Femur (tissue), 1 donor: ENCODE measurements at regions not wholly inside any gene's neighbourhood (a gene's known extent, or its start where the extent isn't known, plus 50 kb on each side); places are given as distances from the start of the nearest gene placed in this dataset.

Experiments used
- DNase-seq: peaks from one replicate; pipeline ENCODE4 v3.0.0-alpha.2; 2017

- DNase-seq: no peak
These were observed 1093.4 kb downstream of the ADGRL3 start for GRCh38 chr4:62293551-62293950.

DNA sequence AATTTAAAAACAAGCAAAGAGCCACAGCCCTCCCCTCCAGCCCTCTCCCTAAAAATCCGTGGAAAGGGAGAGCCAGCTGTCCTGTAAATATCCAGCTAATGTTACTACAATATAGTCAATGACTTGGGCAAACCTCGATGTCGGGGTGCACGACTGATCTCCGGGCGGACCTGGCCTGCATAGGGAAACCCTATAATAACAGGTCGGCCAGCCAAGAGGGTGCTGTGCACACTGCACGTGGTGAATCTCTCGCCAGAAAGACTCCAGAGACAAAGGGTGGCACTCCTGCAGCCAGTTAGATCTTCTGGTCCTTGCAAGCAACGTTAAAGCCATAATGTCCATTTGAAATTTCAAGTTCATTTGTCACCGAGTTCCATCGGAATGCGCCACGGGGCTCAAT is 1092.8 kb downstream of the ADGRL3 start:
- no peak for DNase-seq

- DNase-seq: no peak
These were observed 1088.8 kb downstream of the ADGRL3 start for GRCh38 chr4:62288808-62289541.

DNA sequence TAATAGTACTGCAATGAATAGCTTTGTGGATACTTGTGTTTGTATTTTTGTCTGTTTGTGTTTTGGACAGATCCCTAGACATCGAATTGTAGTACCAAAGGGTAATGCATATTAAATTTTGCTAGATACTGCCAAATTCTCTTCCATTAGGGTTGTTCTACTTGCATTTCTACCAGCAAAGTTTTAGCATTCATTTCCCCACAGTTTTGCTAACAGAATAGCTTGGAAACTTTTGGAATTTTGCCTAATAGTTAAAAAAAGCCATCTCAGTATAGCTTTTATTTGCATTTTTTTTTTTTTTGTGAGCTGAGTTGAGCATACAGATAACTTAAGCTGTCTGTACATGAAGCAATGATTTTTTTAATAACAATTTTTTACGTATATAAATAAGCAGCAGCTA is 1084.9 kb downstream of the ADGRL3 start:
- DNase-seq: no peak

- no peak for DNase-seq
These were observed 1079.6 kb downstream of the ADGRL3 start for GRCh38 chr4:62279689-62280088.

DNA sequence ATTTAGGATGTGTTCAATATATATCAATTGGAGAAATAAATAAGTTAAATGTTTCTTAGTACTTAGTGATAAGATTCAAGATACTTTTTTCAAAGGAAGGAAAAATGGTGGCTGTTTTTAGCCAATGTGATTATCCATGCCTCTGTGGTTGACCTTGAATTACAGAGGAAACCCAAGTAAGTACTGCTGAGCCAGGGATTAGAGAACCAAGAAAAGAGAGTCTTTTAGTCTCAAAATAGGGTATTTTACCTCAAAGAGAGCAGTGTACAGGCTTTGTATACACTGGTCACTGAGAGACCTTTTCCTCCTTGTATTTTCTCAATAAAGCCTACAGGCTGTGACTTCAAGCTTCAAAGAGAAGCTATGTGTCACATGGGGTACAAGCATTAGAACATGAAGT is 1075.3 kb downstream of the ADGRL3 start:
- no peak for DNase-seq

- DNase-seq: no peak
These were observed 1074.7 kb downstream of the ADGRL3 start for GRCh38 chr4:62274782-62275181.

DNA sequence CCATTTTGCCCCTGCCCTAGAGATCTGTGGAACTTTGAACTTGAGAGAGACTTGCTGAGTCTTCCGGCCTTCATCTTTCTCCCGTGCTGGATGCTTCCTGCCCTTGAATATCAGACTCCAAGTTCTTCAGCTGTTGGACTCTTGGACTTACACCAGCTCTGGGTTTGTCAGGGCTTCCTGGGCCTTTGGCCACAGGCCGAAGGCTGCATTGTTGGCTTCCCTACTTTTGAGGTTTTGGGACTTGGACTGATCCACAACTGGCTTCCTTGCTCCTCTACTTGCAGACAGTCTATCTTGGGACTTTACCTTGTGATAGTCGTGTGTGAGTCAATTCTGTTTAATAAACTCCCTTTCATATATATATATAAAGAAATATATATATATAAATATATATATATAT is 1071.0 kb downstream of the ADGRL3 start:
- no peak for DNase-seq

DNA sequence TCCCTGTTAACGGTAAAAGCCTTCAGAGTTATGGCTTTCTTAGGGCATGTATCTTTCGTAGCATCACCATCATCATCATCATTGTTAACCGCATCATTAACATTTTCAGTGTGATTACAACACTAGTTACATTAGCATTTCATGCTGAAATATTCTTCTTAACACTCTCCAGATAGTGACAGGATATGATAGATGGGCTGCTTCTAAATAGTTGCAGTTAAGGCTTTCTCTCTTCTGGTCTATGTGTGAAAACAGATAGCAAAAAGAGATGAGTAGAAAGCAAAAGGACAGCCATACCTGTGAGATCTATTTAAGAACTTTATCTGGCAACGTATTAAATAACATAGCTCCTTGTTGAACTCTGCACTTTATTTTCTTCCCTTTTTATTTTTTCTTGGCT is 1069.8 kb downstream of the ADGRL3 start:
- DNase-seq: no peak

DNA sequence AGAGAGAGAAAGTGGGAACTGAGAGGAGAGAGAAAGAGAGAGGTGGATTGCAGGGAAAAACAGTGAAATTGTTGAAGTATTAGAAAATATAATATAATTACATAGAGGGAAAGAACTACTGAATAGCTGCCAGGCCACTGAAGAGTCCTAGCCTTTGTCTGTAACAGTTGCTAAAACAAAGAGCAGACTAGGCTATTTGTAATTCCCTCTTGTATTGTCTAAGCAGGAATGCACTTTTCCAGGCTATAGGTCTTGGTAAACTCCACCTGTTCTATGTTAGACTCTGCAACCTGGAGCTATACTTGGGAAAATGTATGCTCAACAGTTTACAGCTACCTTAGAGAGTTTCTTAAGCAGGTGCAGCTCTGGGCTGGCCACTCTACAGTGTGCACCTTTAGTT is 1063.3 kb downstream of the ADGRL3 start:
- no peak for DNase-seq

DNA sequence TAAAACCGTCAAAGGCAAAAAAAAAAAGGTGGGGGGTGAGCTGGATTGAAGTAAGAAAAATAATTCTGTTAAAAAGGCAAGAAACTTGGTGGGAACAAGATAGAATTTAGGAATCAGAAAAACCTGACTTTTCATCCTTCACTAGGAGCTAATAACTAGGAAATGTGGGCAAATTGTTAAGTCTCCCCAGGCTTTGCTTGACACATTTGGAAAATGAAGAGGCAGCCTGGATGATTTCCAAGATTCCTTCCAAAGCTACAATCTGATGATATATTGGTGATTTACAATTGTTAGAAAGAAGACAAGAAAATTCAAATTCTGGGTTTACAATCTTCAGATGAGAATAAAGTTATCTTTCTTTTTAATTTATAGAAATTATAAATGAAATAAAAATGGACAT is 1062.5 kb downstream of the ADGRL3 start:
- DNase-seq: no peak

DNA sequence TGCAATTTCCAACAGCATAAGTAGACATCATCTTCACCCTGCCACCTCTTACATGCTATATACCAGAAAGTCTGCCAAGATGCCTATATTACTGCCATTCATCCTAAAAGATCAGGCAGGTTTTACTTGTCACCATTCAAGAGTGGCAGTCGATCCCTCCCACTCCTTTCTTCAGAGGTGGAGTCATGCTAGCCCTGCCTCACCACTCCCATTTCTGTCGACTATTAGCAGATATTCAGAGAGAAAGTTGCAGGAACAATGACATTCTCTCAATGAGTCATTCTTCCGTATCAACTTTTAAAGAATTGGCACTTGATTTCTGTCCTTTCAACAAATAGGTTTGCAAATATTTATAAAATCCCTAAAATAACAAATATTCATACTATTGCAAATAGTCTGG is 1060.1 kb downstream of the ADGRL3 start:
- DNase-seq: no peak

DNA sequence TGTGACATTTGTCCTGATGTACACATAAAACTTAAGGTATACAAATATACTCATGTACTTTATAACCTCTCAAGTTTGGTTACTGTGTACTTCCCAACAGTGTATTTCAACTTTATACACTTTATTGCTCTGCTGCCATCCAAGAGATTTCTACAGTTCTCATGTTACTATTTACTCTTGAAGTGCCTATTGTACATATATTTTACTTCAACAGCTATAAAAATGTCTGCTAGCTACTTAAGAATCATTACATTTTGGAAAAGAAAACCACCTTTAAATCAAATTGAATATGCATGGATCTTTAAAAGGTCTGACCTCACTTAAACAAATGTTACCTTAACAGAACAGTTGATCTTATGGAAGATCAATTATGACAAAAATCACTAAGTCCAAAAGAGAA is 1056.4 kb downstream of the ADGRL3 start:
- DNase-seq: no peak

DNA sequence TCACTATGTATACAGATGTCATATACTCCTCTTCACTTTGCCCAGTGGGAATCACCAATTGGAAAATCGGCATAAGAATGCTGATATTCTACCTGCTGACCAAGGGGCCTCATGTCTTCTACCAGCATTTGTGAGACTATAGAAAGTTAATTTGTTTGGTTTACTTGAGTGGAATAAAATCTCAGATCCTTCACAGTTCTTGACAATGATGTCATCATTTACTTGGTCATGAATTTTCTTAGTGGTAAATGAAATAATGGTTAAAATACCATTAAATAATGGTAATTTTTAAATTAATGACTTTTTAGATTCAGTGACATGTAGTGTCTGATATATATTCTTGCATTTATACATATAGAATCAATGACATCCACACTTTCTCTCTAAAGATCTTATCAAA is 1052.6 kb downstream of the ADGRL3 start:
- DNase-seq: no peak

DNA sequence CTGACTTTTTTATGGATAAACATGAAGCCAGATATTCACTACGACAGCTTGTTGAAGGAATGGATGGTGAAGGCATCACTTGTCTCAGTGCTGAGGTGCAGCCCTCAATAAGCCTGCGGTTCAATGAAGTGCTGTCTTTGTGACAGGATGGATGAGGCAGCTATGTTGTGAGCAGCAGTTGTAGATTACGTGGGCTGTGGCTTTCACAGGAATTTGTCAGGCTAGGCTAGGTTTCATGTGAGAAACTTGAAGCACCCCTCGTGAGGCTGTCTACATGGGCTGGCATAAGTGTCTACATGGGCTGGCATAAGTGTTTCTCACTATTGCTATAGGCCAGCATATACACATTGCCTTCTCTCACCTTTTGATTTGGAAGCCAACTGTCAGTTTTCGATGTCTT is 1050.0 kb downstream of the ADGRL3 start:
- no peak for DNase-seq

GRCh38 chr4:62243895-62244294 is 1043.8 kb downstream of the ADGRL3 start:
- no peak for DNase-seq

GRCh38 chr4:62235911-62236310 is 1035.8 kb downstream of the ADGRL3 start:
- peak; percentile 15 for DNase-seq

- no peak for DNase-seq
These were observed 1032.7 kb downstream of the ADGRL3 start for GRCh38 chr4:62232814-62233213.

GRCh38 chr4:62231994-62232393 is 1031.9 kb downstream of the ADGRL3 start:
- no peak for DNase-seq

DNA sequence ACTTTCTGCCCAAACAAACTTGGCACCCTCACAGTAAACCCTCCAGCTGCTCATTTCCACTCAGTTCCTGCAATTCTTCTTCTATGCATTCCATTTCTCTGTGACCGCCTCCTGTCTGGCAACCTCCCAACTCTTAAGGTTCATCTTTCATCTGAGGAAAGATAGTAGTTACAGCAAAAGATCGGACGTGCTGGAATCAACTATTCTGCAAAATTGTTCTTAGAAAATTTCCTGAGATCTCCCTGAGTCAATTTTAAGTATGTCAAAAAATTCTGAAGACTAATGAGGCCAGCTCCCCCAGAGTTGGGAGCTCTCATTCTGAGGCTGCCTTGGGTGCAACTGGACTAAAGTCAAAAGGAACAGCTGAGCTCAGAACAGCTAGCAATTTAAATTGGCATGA is 1026.0 kb downstream of the ADGRL3 start:
- DNase-seq: peak; percentile 41

GRCh38 chr4:62222121-62222520 is 1022.0 kb downstream of the ADGRL3 start:
- DNase-seq: no peak

DNA sequence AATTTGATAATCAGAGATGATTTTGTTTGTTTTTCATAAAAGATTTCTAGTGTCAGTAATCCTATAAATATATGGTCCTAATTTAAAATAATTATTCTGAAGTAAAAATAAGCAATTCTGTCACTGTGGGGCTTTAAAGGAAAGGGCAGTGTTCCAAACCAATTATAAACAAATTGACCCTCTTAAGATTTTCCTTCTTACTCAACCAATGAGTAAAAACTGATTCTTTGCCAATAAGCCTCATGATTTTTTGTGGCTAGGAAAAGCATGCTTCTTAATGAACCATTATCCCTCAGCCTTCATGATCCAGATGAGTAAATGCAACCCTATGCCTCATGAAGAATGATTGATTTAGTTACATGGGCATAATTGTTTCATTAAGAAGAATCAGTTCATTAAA is 1010.4 kb downstream of the ADGRL3 start:
- DNase-seq: no peak

GRCh38 chr4:62209757-62210485 is 1009.8 kb downstream of the ADGRL3 start:
- DNase-seq: no peak

DNA sequence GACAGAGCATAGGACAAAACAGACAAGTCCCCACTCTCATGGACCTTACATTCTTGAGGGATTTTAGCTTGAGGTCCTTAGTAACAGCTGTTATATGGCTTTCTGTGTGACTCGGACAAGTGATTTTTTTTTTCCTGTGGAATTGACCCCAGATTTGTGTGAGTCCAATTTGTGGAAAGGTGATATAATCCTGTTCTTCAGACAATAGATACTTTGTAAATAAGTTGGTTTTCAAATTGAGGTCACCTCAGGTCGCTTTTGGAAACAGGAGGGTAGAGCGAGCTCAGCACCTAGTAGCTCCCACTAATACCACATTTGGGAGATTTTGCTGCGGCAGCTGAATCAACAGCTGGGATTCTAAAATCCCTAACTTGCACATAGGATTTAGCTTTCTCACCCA is 1008.8 kb downstream of the ADGRL3 start:
- no peak for DNase-seq

DNA sequence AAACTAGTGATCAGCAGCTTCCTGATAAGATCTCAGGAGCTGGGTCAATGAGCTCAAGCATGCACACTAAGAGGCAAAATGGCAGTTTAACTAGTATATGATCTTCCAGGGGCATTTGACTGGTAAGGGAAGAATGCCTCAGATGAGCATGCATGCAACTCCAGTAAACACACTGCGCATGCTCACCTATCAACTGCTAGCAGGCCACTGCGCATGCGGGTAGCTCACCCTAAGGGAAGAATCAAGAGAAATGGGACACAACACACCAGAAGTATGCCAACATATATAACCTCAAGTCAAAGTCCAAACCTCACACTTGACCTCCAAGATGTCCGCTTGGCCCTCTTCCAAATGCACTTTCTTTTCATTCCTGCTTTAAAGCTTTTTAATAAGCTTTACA is 1004.0 kb downstream of the ADGRL3 start:
- no peak for DNase-seq
